ENCODE measurements at regions not wholly inside any gene's neighbourhood (a gene's known extent, or its start where the extent isn't known, plus 50 kb on each side); places are given as distances from the start of the nearest gene placed in this dataset.

- Histone ChIP-seq H3K9ac (ENCODE audit: insufficient read depth in 1 of 2, low read length in 2 of 2) (no peak overlapping the region), H3K36me3 (ENCODE audit: control insufficient read depth in 4 of 4, insufficient read depth in 4 of 4, low read length in 4 of 4) (no peaks in the 10 kb centered on the region), H3K27me3 (ENCODE audit: control insufficient read depth in 3 of 3, insufficient read depth in 3 of 3, low read length in 2 of 3) (no peaks in the 10 kb centered on the region), H3K4me3 (no peak overlapping the region), H3K4me1 (ENCODE audit: control insufficient read depth in 5 of 5, insufficient read depth in 5 of 5, low read length in 5 of 5) (peaks cover 0 to 7% (median 0%) of the 10 kb centered on the region in 5 donors), H3K27ac (ENCODE audit: low read depth in 1 of 2, low read length in 1 of 2) (no peak overlapping the region), H3K9me3 (ENCODE audit: control insufficient read depth in 4 of 4, insufficient read depth in 3 of 4, low read length in 3 of 4) (no peaks in the 10 kb centered on the region)
- DNase-seq = no peak
- TF ChIP-seq CTCF (IDR thresholded peaks at IDR 0.05; ENCODE audit: control extremely low read depth, extremely low read depth) = no peak
- 97 to 100% methylated on average over 1 of the region's 1 CpG for WGBS, 2 donors
- ATAC-seq (ENCODE audit: insufficient read depth, low FRiP score) = no peak
Observed at GRCh38 chr13:74774264-74774663, 640.1 kb upstream of the KLF12 start.

- H3K4me1 ChIP-seq (ENCODE audit: control insufficient read depth in 5 of 5, insufficient read depth in 5 of 5, low read length in 5 of 5) = peaks cover 0 to 3% (median 0%) of the 10 kb centered on the region in 5 donors
Observed at GRCh38 chr13:74773248-74773647, 639.0 kb upstream of the KLF12 start.

GRCh38 chr13:74771964-74772363 is 637.8 kb upstream of the KLF12 start:
- DNase-seq (no peak), ATAC-seq (ENCODE audit: insufficient read depth, low FRiP score) (no peak)
- no peak overlapping the region for H3K4me3 ChIP-seq
- H3K27ac ChIP-seq (ENCODE audit: low read depth in 1 of 2, low read length in 1 of 2) = no peak overlapping the region
- no peaks in the 10 kb centered on the region for H3K27me3 ChIP-seq (ENCODE audit: control insufficient read depth in 3 of 3, insufficient read depth in 3 of 3, low read length in 2 of 3)
- no peak for TF ChIP-seq CTCF (IDR thresholded peaks at IDR 0.05; ENCODE audit: control extremely low read depth, extremely low read depth)
- no peaks in the 10 kb centered on the region for H3K36me3 ChIP-seq (ENCODE audit: control insufficient read depth in 4 of 4, insufficient read depth in 4 of 4, low read length in 4 of 4)
- WGBS, 2 donors = 86 to 91% methylated on average over 3 of the region's 3 CpGs
- no peak overlapping the region for H3K9ac ChIP-seq (ENCODE audit: insufficient read depth in 1 of 2, low read length in 2 of 2)
- H3K9me3 ChIP-seq (ENCODE audit: control insufficient read depth in 4 of 4, insufficient read depth in 3 of 4, low read length in 3 of 4) = no peaks in the 10 kb centered on the region
- peaks cover 0 to 3% (median 0%) of the 10 kb centered on the region in 5 donors for H3K4me1 ChIP-seq (ENCODE audit: control insufficient read depth in 5 of 5, insufficient read depth in 5 of 5, low read length in 5 of 5)

More at GRCh38 chr13:74773248-74773647, 639.0 kb upstream of the KLF12 start:
- H3K9me3 ChIP-seq (ENCODE audit: control insufficient read depth in 4 of 4, insufficient read depth in 3 of 4, low read length in 3 of 4) = no peaks in the 10 kb centered on the region
- no peak overlapping the region for H3K9ac ChIP-seq (ENCODE audit: insufficient read depth in 1 of 2, low read length in 2 of 2)
- no peaks in the 10 kb centered on the region for H3K36me3 ChIP-seq (ENCODE audit: control insufficient read depth in 4 of 4, insufficient read depth in 4 of 4, low read length in 4 of 4)
- DNase-seq (no peak), ATAC-seq (ENCODE audit: insufficient read depth, low FRiP score) (no peak)
- H3K4me3 ChIP-seq = no peak overlapping the region
- WGBS, 2 donors = 84 to 90% methylated on average over 1 of the region's 1 CpG
- no peak for TF ChIP-seq CTCF (IDR thresholded peaks at IDR 0.05; ENCODE audit: control extremely low read depth, extremely low read depth)
- no peaks in the 10 kb centered on the region for H3K27me3 ChIP-seq (ENCODE audit: control insufficient read depth in 3 of 3, insufficient read depth in 3 of 3, low read length in 2 of 3)
- no peak overlapping the region for H3K27ac ChIP-seq (ENCODE audit: low read depth in 1 of 2, low read length in 1 of 2)

GRCh38 chr13:74770361-74770760 is 636.2 kb upstream of the KLF12 start:
- Histone ChIP-seq H3K9ac (ENCODE audit: insufficient read depth in 1 of 2, low read length in 2 of 2) (no peak overlapping the region), H3K27me3 (ENCODE audit: control insufficient read depth in 3 of 3, insufficient read depth in 3 of 3, low read length in 2 of 3) (no peaks in the 10 kb centered on the region), H3K27ac (ENCODE audit: low read depth in 1 of 2, low read length in 1 of 2) (no peak overlapping the region), H3K9me3 (ENCODE audit: control insufficient read depth in 4 of 4, insufficient read depth in 3 of 4, low read length in 3 of 4) (no peaks in the 10 kb centered on the region), H3K4me3 (no peak overlapping the region), H3K36me3 (ENCODE audit: control insufficient read depth in 4 of 4, insufficient read depth in 4 of 4, low read length in 4 of 4) (no peaks in the 10 kb centered on the region), H3K4me1 (ENCODE audit: control insufficient read depth in 5 of 5, insufficient read depth in 5 of 5, low read length in 5 of 5) (peaks cover 0 to 3% (median 0%) of the 10 kb centered on the region in 5 donors)
- no peak for TF ChIP-seq CTCF (IDR thresholded peaks at IDR 0.05; ENCODE audit: control extremely low read depth, extremely low read depth)
- DNase-seq (no peak), ATAC-seq (ENCODE audit: insufficient read depth, low FRiP score) (no peak)
